ENCODE measurements at regions not wholly inside any gene's neighbourhood (a gene's known extent, or its start where the extent isn't known, plus 50 kb on each side); places are given as distances from the start of the nearest gene placed in this dataset.

DNA sequence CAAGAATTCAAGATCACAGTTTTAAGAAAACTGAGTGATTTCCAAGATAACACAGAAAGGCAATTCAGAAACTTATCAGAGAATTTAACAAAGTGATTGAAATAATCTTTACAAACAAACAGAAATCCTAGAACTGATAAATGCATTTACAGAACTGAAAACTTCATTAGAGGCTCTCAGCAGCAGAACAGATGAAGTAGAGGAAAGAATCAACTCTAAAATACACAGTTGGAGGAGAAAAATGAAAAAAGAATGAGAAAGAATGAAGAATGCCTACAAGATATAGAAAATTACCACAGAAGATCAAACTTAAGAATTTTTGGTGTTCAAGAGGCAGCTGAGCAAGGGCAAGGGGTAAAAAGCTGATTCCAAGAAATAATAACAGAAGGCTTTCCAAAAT, 168.8 kb downstream of the POLR2M start:
- H3K4me3 ChIP-seq (ENCODE audit: low read depth, low read length), result no peak overlapping the region
- POLR2A ChIA-PET, result no interaction called here
- CTCF ChIA-PET, result interaction anchor here (0.8 to 2.4 kb wide), 5 partner anchors 10 to 207 kb away, joined by 3 to 12 read pairs (median 4); no protein-coding TSS in a partner anchor
- no peak for DNase-seq (ENCODE audit: low read depth, low spot score)
- TF ChIP-seq, protein P1, sequence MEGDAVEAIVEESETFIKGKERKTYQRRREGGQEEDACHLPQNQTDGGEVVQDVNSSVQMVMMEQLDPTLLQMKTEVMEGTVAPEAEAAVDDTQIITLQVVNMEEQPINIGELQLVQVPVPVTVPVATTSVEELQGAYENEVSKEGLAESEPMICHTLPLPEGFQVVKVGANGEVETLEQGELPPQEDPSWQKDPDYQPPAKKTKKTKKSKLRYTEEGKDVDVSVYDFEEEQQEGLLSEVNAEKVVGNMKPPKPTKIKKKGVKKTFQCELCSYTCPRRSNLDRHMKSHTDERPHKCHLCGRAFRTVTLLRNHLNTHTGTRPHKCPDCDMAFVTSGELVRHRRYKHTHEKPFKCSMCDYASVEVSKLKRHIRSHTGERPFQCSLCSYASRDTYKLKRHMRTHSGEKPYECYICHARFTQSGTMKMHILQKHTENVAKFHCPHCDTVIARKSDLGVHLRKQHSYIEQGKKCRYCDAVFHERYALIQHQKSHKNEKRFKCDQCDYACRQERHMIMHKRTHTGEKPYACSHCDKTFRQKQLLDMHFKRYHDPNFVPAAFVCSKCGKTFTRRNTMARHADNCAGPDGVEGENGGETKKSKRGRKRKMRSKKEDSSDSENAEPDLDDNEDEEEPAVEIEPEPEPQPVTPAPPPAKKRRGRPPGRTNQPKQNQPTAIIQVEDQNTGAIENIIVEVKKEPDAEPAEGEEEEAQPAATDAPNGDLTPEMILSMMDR (IDR thresholded peaks at IDR 0.05; ENCODE audit: insufficient read depth, low read length, missing control alignments), result no peak

DNA sequence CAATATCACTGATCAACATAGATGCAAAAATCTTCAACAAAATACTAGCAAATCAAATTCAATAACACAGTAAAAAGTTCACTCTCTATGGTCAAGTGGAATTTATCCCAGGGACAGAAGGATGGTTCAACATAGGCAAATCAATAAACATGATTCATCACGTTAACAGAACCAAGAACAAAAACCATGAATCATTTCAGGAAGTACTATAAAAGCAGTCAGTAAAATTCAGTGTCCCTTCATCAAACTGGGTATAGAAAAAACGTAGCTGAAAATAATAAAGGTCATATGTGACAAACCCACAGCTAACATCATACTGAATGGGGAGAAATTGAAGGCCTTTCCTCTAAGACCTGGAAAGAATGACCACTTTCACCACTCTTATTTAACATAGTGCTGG, 172.1 kb downstream of the POLR2M start:
- POLR2A ChIA-PET, result no interaction called here
- CTCF ChIA-PET, result interaction anchor here (1.0 to 3.2 kb wide), 4 partner anchors 10 to 129 kb away, joined by 3 to 16 read pairs (median 6); no protein-coding TSS in a partner anchor
- no peak for DNase-seq (ENCODE audit: low read depth, low spot score)
- H3K4me3 ChIP-seq (ENCODE audit: low read depth, low read length), result no peak overlapping the region
- TF ChIP-seq, protein P1 (IDR thresholded peaks at IDR 0.05; ENCODE audit: insufficient read depth, low read length, missing control alignments), result no peak

GRCh38 chr15:57881361-57881760, 174.8 kb downstream of the POLR2M start:
- TF ChIP-seq, protein P1 (IDR thresholded peaks at IDR 0.05; ENCODE audit: insufficient read depth, low read length, missing control alignments), result no peak
- ChIA-PET CTCF (interaction anchor here (0.9 to 3.9 kb wide), 5 partner anchors 15 to 189 kb away, joined by 4 to 16 read pairs (median 14); no protein-coding TSS in a partner anchor), POLR2A (interaction anchor here (1.1 kb wide), 1 partner anchor 9 kb away, joined by 5 read pairs; no protein-coding TSS in a partner anchor)
- no peak overlapping the region for H3K4me3 ChIP-seq (ENCODE audit: low read depth, low read length)
- DNase-seq (ENCODE audit: low read depth, low spot score), result peak; percentile 69

DNA sequence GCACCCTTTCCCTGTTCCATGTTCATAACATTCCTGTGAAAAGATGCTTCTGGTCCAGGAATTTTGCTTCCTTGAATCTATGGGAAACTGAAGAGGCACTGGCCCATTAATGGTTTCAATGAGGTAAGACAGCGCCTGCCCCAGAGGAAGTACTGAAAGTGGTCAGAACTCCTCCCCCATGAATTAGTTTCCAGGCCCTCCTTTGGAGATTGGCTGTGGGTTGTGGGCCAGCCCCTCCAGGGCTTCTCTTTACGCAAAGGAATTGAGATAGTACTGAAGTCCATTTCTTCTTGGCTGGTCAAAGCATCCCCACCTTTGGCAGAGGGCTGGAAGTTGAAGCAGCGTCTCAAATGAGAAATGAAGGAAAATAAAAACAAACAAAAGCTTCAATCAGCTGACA, 175.5 kb downstream of the POLR2M start:
- TF ChIP-seq, protein P1 (IDR thresholded peaks at IDR 0.05; ENCODE audit: insufficient read depth, low read length, missing control alignments), result no peak
- no peak overlapping the region for H3K4me3 ChIP-seq (ENCODE audit: low read depth, low read length)
- ChIA-PET POLR2A (interaction anchor here (1.1 kb wide), 1 partner anchor 9 kb away, joined by 5 read pairs; no protein-coding TSS in a partner anchor), CTCF (interaction anchor here (0.6 to 3.9 kb wide), 4 partner anchors 16 to 185 kb away, joined by 4 to 15 read pairs (median 9); no protein-coding TSS in a partner anchor)
- no peak for DNase-seq (ENCODE audit: low read depth, low spot score)

DNA sequence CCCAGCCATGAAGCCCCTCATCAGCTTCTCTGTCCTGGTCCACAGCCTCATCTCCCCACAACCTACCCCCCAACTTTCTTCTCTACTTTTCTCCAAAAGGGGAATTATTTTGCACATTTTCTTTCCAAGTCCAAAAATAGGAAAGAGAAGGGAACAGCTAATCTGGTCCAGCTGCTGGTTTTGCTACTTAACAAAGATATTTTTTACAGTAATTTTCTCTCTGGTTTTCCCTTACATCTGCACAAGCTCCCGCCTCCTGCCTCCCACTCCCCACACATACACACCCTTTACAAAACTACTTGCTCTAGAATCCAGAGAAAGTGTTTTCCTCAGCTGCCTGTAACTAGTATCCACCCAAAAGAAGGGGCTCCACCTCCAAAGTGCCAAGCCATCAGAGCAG, 177.2 kb downstream of the POLR2M start:
- ChIA-PET POLR2A (no interaction called here), CTCF (interaction anchor here (3.6 to 3.9 kb wide), 2 partner anchors 17 to 23 kb away, joined by 14 to 15 read pairs; no protein-coding TSS in a partner anchor)
- DNase-seq (ENCODE audit: low read depth, low spot score), result no peak
- H3K4me3 ChIP-seq (ENCODE audit: low read depth, low read length), result no peak overlapping the region
- TF ChIP-seq, protein P1 (IDR thresholded peaks at IDR 0.05; ENCODE audit: insufficient read depth, low read length, missing control alignments), result no peak

DNA sequence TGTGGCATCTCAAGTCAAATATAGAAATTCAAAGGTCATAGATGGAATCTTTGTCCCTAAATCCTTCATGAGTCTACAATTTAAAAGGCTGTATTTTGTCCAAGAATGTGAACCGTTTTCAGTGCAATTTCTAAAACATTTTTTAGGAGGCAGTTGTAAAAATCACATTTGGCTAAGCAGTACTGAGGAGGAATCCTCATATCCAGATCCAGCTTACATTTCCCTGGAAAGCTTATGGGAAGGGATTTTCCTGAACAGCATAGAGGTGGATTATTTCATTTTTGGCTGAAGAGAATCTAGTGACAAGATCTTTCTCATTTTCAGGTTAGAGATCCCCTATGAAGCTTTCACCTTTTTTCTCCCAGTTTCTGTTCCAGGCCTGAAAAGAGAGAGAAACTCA, 178.4 kb downstream of the POLR2M start:
- ChIA-PET CTCF (interaction anchor here (1.2 to 3.6 kb wide), 2 partner anchors 24 to 325 kb away, joined by 4 to 15 read pairs; no protein-coding TSS in a partner anchor), POLR2A (no interaction called here)
- H3K4me3 ChIP-seq (ENCODE audit: low read depth, low read length), result no peak overlapping the region
- no peak for DNase-seq (ENCODE audit: low read depth, low spot score)
- TF ChIP-seq, protein P1 (IDR thresholded peaks at IDR 0.05; ENCODE audit: insufficient read depth, low read length, missing control alignments), result no peak

Measured in AG04449 (cell line).